Endothelial cell of umbilical vein (primary cell): ENCODE measurements at regions not wholly inside any gene's neighbourhood (a gene's known extent, or its start where the extent isn't known, plus 50 kb on each side); places are given as distances from the start of the nearest gene placed in this dataset.

Experiments
- MYC ChIP-seq: IDR thresholded peaks from one replicate; pipeline ENCODE4 v1.6.1; 2011; ENCODE audit warnings: mild to moderate bottlenecking, low read depth, low read length
- POLR2A ChIP-seq: IDR thresholded peaks from 2 replicates; pipeline ENCODE4 v1.6.1; 2012; ENCODE audit warnings: low read depth, mild to moderate bottlenecking, control low read depth, low read length
- TF ChIP-seq, protein P1 (sequence below), 2 donors: IDR thresholded peaks; 1 replicate in 1 of 2; 2 replicates in 1 of 2; pipeline ENCODE4 v1.5.1; 2011; ENCODE audit warnings: low read length in 2 of 2, mild to moderate bottlenecking in 2 of 2, moderate library complexity in 2 of 2, control low read depth in 1 of 2, inconsistent platforms in 1 of 2, low read depth in 1 of 2; ENCODE audit not compliant: insufficient read depth in 1 of 2; ENCODE audit errors: extremely low read depth in 1 of 2

DNA sequence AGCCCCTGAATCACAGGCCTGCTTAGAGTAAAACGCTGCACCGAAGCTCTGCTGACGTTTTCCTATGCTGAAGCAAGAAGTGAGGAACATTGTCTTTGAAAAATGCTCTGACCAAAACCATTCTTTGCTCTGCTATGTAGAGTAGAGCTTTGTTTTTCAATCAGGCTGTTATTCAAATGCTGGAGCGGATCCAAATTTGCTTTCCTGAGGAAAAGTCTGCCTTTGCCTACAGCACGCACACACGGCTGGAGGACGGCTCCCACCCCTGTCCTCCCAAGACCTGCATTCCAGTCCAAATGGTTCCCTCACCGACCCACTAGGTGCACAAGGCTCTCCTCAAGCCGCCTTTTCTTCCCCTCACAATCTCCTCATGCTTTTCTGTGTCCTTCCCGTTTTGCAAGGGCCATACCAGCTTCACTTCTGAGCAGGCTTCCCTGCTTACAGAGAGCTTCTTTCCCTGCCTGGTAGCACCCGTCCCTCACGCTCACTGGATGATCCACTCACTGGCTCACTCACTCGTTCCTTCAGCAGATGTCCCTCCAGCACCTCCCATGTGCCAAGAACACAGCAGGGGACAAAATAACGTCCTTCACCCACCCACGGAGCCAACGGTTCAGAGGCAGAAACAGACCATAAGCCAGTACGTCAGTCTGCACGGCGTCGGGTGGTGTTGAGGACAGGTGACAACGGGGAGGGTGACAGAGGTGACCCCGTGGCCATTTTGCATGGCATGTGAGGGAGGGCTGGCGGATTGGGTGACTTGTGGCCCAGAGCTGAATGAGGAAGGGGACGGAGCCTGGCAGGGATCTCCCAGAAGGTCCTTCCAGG, 137.9 kb upstream of the NEDD9 start:
- TF ChIP-seq MYC (no peak), POLR2A (no peak)
- TF ChIP-seq, protein P1, sequence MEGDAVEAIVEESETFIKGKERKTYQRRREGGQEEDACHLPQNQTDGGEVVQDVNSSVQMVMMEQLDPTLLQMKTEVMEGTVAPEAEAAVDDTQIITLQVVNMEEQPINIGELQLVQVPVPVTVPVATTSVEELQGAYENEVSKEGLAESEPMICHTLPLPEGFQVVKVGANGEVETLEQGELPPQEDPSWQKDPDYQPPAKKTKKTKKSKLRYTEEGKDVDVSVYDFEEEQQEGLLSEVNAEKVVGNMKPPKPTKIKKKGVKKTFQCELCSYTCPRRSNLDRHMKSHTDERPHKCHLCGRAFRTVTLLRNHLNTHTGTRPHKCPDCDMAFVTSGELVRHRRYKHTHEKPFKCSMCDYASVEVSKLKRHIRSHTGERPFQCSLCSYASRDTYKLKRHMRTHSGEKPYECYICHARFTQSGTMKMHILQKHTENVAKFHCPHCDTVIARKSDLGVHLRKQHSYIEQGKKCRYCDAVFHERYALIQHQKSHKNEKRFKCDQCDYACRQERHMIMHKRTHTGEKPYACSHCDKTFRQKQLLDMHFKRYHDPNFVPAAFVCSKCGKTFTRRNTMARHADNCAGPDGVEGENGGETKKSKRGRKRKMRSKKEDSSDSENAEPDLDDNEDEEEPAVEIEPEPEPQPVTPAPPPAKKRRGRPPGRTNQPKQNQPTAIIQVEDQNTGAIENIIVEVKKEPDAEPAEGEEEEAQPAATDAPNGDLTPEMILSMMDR (IDR thresholded peaks at IDR 0.05; ENCODE audit: extremely low read depth in 1 of 2, insufficient read depth in 1 of 2, low read depth in 1 of 2, low read length in 2 of 2) = no peak
